ENCODE measurements at regions not wholly inside any gene's neighbourhood (a gene's known extent, or its start where the extent isn't known, plus 50 kb on each side); places are given as distances from the start of the nearest gene placed in this dataset.

DNA sequence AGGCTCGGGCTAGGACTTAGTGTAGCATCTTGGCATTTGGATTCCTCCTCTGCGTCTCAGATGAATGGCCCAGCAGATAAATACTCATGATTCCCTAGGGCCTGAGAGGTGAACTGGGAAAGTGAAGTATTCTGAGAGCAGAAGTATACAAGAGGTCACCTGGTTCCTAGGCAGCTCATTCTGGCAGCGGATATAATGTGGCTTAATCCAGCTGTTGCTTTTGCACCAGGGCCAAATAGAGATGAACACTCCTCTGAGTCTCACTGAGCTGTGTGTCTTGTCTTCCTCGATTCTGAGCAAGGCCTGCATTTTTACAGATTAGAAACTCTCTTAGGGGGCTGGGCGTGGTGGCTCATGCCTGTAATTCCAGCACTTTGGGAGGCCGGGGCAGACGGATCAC lies 196.1 kb downstream of the SLC4A3 start:
- Mint-ChIP-seq H3K27ac (ENCODE audit: unreplicated experiment) (no peak overlapping the region), H3K4me3 (no peak overlapping the region), H3K36me3 (ENCODE audit: low read depth) (peaks cover 6% of the 10 kb centered on the region), H3K9me3 (peaks cover 3% of the 10 kb centered on the region), H3K4me1 (peaks cover 3% of the 10 kb centered on the region), H3K27me3 (ENCODE audit: low read depth) (no peaks in the 10 kb centered on the region)
- DNase-seq (ENCODE audit: low read depth, low spot score): no peak
- TF ChIP-seq, protein P1, sequence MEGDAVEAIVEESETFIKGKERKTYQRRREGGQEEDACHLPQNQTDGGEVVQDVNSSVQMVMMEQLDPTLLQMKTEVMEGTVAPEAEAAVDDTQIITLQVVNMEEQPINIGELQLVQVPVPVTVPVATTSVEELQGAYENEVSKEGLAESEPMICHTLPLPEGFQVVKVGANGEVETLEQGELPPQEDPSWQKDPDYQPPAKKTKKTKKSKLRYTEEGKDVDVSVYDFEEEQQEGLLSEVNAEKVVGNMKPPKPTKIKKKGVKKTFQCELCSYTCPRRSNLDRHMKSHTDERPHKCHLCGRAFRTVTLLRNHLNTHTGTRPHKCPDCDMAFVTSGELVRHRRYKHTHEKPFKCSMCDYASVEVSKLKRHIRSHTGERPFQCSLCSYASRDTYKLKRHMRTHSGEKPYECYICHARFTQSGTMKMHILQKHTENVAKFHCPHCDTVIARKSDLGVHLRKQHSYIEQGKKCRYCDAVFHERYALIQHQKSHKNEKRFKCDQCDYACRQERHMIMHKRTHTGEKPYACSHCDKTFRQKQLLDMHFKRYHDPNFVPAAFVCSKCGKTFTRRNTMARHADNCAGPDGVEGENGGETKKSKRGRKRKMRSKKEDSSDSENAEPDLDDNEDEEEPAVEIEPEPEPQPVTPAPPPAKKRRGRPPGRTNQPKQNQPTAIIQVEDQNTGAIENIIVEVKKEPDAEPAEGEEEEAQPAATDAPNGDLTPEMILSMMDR (conservative IDR thresholded peaks at IDR 0.05): no peak

DNA sequence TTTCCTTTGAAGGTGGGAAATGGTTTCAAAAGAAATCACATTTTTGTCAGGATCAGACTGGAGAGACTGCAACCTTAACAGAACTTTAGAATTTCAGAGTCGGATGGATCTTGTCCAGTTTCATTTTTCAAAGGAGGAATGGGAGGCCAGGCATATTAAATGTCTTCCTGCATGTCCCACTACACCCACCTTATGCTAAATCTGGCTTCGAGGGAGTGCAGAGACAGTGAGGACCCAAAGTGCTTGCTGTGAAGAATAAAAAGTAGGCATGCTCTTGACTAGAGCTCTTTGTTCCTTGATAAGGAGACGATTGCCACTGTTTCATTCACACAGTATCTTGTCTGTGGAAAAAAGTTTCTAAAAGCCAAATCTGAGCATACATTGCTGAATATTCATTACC lies 197.6 kb downstream of the SLC4A3 start:
- no peaks in the 10 kb centered on the region for H3K9me3 Mint-ChIP-seq
- no peak overlapping the region for H3K27ac Mint-ChIP-seq (ENCODE audit: unreplicated experiment)
- H3K36me3 Mint-ChIP-seq (ENCODE audit: low read depth): no peaks in the 10 kb centered on the region
- H3K27me3 Mint-ChIP-seq (ENCODE audit: low read depth): no peaks in the 10 kb centered on the region
- no peak overlapping the region for H3K4me3 Mint-ChIP-seq
- TF ChIP-seq, protein P1 (conservative IDR thresholded peaks at IDR 0.05): no peak
- DNase-seq (ENCODE audit: low read depth, low spot score): no peak
- peaks cover 3% of the 10 kb centered on the region for H3K4me1 Mint-ChIP-seq

DNA sequence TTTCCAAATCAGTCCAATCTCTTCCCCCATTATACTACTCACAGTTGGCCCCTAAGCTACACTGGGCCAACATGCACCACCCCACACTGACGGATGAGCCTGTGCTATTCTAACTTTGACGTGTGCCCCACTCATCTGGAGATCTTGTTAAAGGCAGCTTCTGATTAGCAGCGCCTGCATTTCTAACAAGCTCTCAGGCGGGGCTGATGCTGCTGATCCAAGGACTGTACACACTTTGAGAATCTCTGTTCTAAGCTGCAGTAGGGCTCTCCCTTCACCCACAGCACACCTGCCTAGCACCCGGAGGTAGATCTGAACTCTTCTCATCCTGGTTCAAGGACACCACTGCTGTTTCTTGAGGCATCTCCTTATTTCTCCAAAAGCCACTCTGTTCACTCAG lies 200.7 kb downstream of the SLC4A3 start:
- TF ChIP-seq, protein P1 (conservative IDR thresholded peaks at IDR 0.05): no peak
- no peak overlapping the region for H3K4me3 Mint-ChIP-seq
- H3K27me3 Mint-ChIP-seq (ENCODE audit: low read depth): no peaks in the 10 kb centered on the region
- H3K27ac Mint-ChIP-seq (ENCODE audit: unreplicated experiment): no peak overlapping the region
- H3K36me3 Mint-ChIP-seq (ENCODE audit: low read depth): no peaks in the 10 kb centered on the region
- no peak for DNase-seq (ENCODE audit: low read depth, low spot score)
- H3K9me3 Mint-ChIP-seq: no peaks in the 10 kb centered on the region
- no peaks in the 10 kb centered on the region for H3K4me1 Mint-ChIP-seq

DNA sequence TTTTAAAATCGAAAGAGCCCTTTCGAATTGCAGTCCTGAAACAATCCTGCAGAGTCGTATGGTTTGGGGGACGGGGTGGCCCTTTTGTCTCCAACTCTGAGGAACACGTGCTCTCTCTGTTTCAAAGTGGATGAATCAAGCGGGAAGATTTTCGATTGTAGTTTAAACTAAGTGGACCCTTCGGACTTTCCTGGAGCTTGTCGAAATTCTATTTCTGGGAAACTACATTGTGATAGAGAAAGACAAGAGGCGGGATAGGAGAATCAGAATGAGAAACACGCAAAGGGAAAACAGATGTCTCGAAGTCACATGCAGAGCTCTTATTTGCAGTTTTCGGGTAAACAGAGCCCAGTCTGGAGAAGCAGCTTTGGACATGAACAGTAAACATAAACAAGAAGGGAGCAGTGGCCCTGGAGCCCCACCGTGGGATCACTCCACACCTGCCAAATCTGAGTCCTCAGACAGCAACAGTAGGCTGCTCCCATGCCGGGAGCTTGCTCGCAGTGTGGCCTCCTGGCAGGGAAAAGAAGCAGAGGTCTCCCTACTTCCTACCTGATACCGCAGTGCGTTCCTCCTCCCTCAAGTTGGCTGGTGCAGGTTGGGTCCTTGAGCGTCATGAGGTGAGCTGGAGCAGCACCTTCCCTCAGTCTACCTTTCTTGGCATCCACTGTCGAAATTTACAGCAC lies 202.4 kb downstream of the SLC4A3 start:
- no peak overlapping the region for H3K27ac Mint-ChIP-seq (ENCODE audit: unreplicated experiment)
- DNase-seq (ENCODE audit: low read depth, low spot score): no peak
- H3K4me3 Mint-ChIP-seq: no peak overlapping the region
- H3K27me3 Mint-ChIP-seq (ENCODE audit: low read depth): no peaks in the 10 kb centered on the region
- no peaks in the 10 kb centered on the region for H3K36me3 Mint-ChIP-seq (ENCODE audit: low read depth)
- H3K9me3 Mint-ChIP-seq: no peaks in the 10 kb centered on the region
- TF ChIP-seq, protein P1 (conservative IDR thresholded peaks at IDR 0.05): no peak
- no peaks in the 10 kb centered on the region for H3K4me1 Mint-ChIP-seq

DNA sequence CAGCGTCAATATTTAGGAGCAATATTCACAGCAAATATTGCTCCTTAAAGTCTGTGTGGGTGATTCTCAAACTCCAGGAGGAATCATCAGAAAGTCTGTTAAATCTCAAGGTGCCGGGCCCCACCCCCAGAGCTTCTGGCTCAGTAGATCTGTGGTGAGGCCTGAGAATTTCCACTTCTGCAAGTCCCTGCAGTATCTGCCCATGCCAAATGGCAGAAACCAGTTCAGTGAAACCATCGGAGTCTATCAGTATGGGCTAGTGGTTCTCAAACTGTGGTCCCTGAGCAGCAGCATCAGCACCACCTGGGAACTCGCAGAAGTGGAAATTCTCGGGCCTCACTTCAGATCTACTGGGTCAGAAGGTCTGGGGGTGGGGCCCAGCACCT lies 202.9 kb downstream of the SLC4A3 start:
- H3K27ac Mint-ChIP-seq (ENCODE audit: unreplicated experiment): no peak overlapping the region
- no peak for DNase-seq (ENCODE audit: low read depth, low spot score)
- TF ChIP-seq, protein P1 (conservative IDR thresholded peaks at IDR 0.05): no peak
- no peak overlapping the region for H3K4me3 Mint-ChIP-seq
- H3K36me3 Mint-ChIP-seq (ENCODE audit: low read depth): no peaks in the 10 kb centered on the region
- no peaks in the 10 kb centered on the region for H3K9me3 Mint-ChIP-seq
- H3K27me3 Mint-ChIP-seq (ENCODE audit: low read depth): no peaks in the 10 kb centered on the region
- H3K4me1 Mint-ChIP-seq: no peaks in the 10 kb centered on the region
